HepG2 (cell line): ENCODE measurements at regions not wholly inside any gene's neighbourhood (a gene's known extent, or its start where the extent isn't known, plus 50 kb on each side); places are given as distances from the start of the nearest gene placed in this dataset.

Experiments used
- HOXA3 ChIP-seq: sonication (generic); formaldehyde crosslinking; IDR thresholded peaks from 2 replicates; pipeline ENCODE4 v1.5.0; 2020; ENCODE audit warnings: missing genetic modification reagents
- MAFF ChIP-seq: IDR thresholded peaks from 2 replicates; pipeline ENCODE4 v1.6.1; 2011; ENCODE audit warnings: low read depth, low read length, improper control_type of control experiment
- MLXIP ChIP-seq: sonication (generic); formaldehyde crosslinking; IDR thresholded peaks from 2 replicates; pipeline ENCODE4 v1.9.0; 2021; ENCODE audit warnings: missing genetic modification reagents, borderline replicate concordance
- NR0B2 ChIP-seq: sonication (generic); formaldehyde crosslinking; IDR thresholded peaks from 2 replicates; pipeline ENCODE4 v1.4.0; 2020; ENCODE audit warnings: mild to moderate bottlenecking, missing genetic modification reagents
- ZNF549 ChIP-seq: sonication (generic); formaldehyde crosslinking; IDR thresholded peaks from 2 replicates; pipeline ENCODE4 v1.5.0; 2020; ENCODE audit warnings: missing genetic modification reagents
- ZNF614 ChIP-seq: IDR thresholded peaks from 2 replicates; pipeline ENCODE4 v1.6.1; 2018; ENCODE audit warnings: missing biosample characterization, missing genetic modification reagents, inconsistent platforms, borderline replicate concordance
- ZSCAN30 ChIP-seq: sonication (generic); formaldehyde crosslinking; IDR thresholded peaks from 2 replicates; pipeline ENCODE4 v1.5.0; 2020; ENCODE audit warnings: mild to moderate bottlenecking, missing genetic modification reagents
- ZSCAN31 ChIP-seq: sonication (generic); formaldehyde crosslinking; IDR thresholded peaks from 2 replicates; pipeline ENCODE4 v1.5.0; 2020; ENCODE audit warnings: low read depth, mild to moderate bottlenecking, missing genetic modification reagents
- ZZZ3 ChIP-seq: sonication (generic); formaldehyde crosslinking; IDR thresholded peaks from 2 replicates; pipeline ENCODE4 v1.4.0; 2020; ENCODE audit warnings: missing genetic modification reagents, mild to moderate bottlenecking, borderline replicate concordance
- TF ChIP-seq, protein P1 (sequence below): IDR thresholded peaks from 2 replicates; pipeline ENCODE4 v1.6.1; 2016

DNA sequence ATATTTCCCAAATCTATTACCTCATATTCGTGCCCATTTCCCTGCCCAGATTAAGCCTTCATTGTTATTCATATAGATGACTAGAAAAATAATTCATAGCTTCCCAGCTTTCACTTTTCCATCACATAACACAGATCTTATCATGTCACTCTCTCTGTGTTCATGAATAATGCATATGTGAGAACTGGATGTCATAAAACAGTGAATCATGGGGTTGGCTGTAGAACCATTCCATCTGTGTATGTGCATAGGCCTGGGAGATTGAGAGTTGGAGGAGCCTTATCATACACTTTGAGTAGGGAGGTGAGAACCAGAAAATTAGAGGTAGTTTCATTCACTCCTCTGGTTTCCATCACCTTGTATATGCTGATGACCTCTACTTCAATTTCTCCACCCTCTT lies 73.9 kb upstream of the RANBP6 start (continued):
- TF ChIP-seq MLXIP (no peak), ZSCAN30 (CRISPR knock-in tag) (no peak), NR0B2 (CRISPR knock-in tag) (no peak), ZNF614 (CRISPR knock-in tag) (no peak), HOXA3 (CRISPR knock-in tag) (no peak), ZZZ3 (CRISPR knock-in tag) (no peak), MAFF (no peak), ZNF549 (no peak), ZSCAN31 (CRISPR knock-in tag) (no peak)
- TF ChIP-seq, protein P1, sequence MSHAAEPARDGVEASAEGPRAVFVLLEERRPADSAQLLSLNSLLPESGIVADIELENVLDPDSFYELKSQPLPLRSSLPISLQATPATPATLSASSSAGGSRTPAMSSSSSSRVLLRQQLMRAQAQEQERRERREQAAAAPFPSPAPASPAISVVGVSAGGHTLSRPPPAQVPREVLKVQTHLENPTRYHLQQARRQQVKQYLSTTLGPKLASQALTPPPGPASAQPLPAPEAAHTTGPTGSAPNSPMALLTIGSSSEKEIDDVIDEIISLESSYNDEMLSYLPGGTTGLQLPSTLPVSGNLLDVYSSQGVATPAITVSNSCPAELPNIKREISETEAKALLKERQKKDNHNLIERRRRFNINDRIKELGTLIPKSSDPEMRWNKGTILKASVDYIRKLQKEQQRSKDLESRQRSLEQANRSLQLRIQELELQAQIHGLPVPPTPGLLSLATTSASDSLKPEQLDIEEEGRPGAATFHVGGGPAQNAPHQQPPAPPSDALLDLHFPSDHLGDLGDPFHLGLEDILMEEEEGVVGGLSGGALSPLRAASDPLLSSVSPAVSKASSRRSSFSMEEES (CRISPR knock-in tag) = no peak
